HuH-7 (cell line): ENCODE measurements at regions not wholly inside any gene's neighbourhood (a gene's known extent, or its start where the extent isn't known, plus 50 kb on each side); places are given as distances from the start of the nearest gene placed in this dataset.

Source experiments
- DNase-seq: peaks from one replicate; pipeline ENCODE4 v3.0.0; 2011; ENCODE audit warnings: low spot score

GRCh38 chr2:100192825-100193224, 50.4 kb upstream of the AFF3 start:
- no peak for DNase-seq

GRCh38 chr2:100192300-100192699, 49.9 kb upstream of the AFF3 start:
- DNase-seq = no peak
